GM23248 (cell line): ENCODE measurements at regions not wholly inside any gene's neighbourhood (a gene's known extent, or its start where the extent isn't known, plus 50 kb on each side); places are given as distances from the start of the nearest gene placed in this dataset.

ENCODE experiments used
- EZH2 ChIP-seq: fragments of 200-600 bp; sonication (generic); IDR thresholded peaks from 2 replicates; pipeline ENCODE4 v1.6.1; 2018; ENCODE audit warnings: antibody characterized with exemption, mild to moderate bottlenecking; ENCODE audit not compliant: insufficient read depth, poor library complexity, severe bottlenecking
- EZH2phosphoT487 ChIP-seq: fragments of 200-600 bp; sonication (generic); IDR thresholded peaks from 2 replicates; pipeline ENCODE4 v1.6.1; 2018; ENCODE audit warnings: antibody characterized with exemption, moderate library complexity, mild to moderate bottlenecking, low read depth; ENCODE audit not compliant: insufficient read depth

DNA sequence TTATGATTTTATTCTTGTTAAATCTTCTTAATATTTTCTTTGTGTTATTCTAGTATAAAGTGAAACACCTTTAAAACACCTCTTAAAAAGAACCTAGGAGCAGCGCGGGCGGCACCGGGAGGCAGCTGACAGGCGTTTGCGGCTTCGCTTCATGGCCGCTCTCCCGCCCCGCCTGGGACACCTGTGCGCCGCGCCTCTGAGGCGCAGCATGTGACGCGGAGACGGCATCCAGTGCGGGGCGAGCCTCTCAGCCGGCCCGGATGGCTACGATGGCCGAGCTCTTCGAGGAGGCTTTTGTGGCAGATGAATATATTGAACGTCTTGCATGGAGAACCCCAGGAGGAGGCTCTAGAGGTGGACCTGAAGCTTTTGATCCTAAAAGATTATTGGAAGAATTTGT is 1592.7 kb downstream of the TECRL start:
- TF ChIP-seq EZH2phosphoT487: no peak
- no peak for TF ChIP-seq EZH2
